Upper lobe of left lung (tissue), 6 donors: ENCODE measurements at regions not wholly inside any gene's neighbourhood (a gene's known extent, or its start where the extent isn't known, plus 50 kb on each side); places are given as distances from the start of the nearest gene placed in this dataset.

ENCODE experiments used
- ATAC-seq, 2 donors: fragments of 200-7000 bp; cut with Tn5 transposase; one replicate each; pipeline ENCODE4 v1.9.1; 2022; ENCODE audit warnings: mild to moderate bottlenecking in 2 of 2, moderate library complexity in 2 of 2; ENCODE audit not compliant: low FRiP score in 2 of 2
- DNase-seq, 2 donors: peaks; one replicate each; pipeline ENCODE4 v3.0.0-alpha.2; 2019 to 2020
- H3K27ac ChIP-seq, 4 donors: fragments of 200-600 bp; sonication (generic); one replicate each; pipeline ENCODE4 v1.5.1; 2016 to 2019
- H3K27me3 ChIP-seq, 4 donors: fragments of 200-600 bp; sonication (generic); one replicate each; pipeline ENCODE4 v1.5.1; 2017 to 2019
- H3K36me3 ChIP-seq, 4 donors: fragments of 200-600 bp; sonication (generic); one replicate each; pipeline ENCODE4 v1.5.1; 2016 to 2019
- H3K4me1 ChIP-seq, 4 donors: fragments of 200-600 bp; sonication (generic); one replicate each; pipeline ENCODE4 v1.5.1; 2018 to 2019
- H3K4me3 ChIP-seq, 4 donors: fragments of 200-600 bp; sonication (generic); one replicate each; pipeline ENCODE4 v1.5.1; 2017 to 2019; ENCODE audit warnings: mild to moderate bottlenecking in 2 of 4, moderate library complexity in 1 of 4
- H3K9me3 ChIP-seq, 4 donors: fragments of 200-600 bp; sonication (generic); one replicate each; pipeline ENCODE4 v1.5.1; 2018 to 2019
- CTCF ChIP-seq, 6 experiments: fragments of 450-650 bp in 4 of 6; fragments of 200-600 bp in 2 of 6; sonication (generic) in 2 of 6; IDR thresholded peaks; one replicate each; pipeline ENCODE4 v1.5.1; 2016 to 2019; ENCODE audit warnings: antibody characterized with exemption in 6 of 6
- EP300 ChIP-seq, 4 donors: sonication (generic); formaldehyde crosslinking; IDR thresholded peaks; one replicate each; pipeline ENCODE4 v1.5.1; 2017; ENCODE audit warnings: antibody characterized with exemption in 4 of 4, control low read depth in 2 of 4
- POLR2A ChIP-seq, 4 donors: fragments of 450-650 bp; IDR thresholded peaks; one replicate each; pipeline ENCODE4 v1.5.1; 2016 to 2017; ENCODE audit warnings: antibody characterized with exemption in 4 of 4, mild to moderate bottlenecking in 2 of 4
- POLR2AphosphoS5 ChIP-seq, 2 donors: sonication (generic); formaldehyde crosslinking; IDR thresholded peaks; one replicate each; pipeline ENCODE4 v1.5.1; 2017; ENCODE audit warnings: antibody characterized with exemption in 2 of 2
- WGBS, 2 donors: methylation state at CpG; one replicate each; pipeline ENCODE4 v1.1.5; 2017 to 2018; 5-methylcytosine and 5-hydroxymethylcytosine counted together
- donor health status: DM: no; HTN: no; CAD: no; lungs with moderate emphysema.
- donor health status: DM: no; HTN: yes; CAD: no; lungs with severe emphysema.

GRCh38 chr2:204251158-204251997, 293.9 kb upstream of the PARD3B start:
- Histone ChIP-seq H3K27ac (no peak overlapping the region), H3K36me3 (no peaks in the 10 kb centered on the region), H3K4me3 (no peak overlapping the region), H3K4me1 (peaks cover 0 to 12% (median 6%) of the 10 kb centered on the region in 4 donors), H3K27me3 (no peaks in the 10 kb centered on the region), H3K9me3 (no peaks in the 10 kb centered on the region)
- DNase-seq (no peak), ATAC-seq (no peak)
- no peak for TF ChIP-seq CTCF (IDR thresholded peaks at IDR 0.05)
- no peak for TF ChIP-seq POLR2AphosphoS5 (IDR thresholded peaks at IDR 0.05)
- no peak for TF ChIP-seq POLR2A (IDR thresholded peaks at IDR 0.05)
- no peak for TF ChIP-seq EP300 (IDR thresholded peaks at IDR 0.05)
- WGBS, 2 donors = 87 to 89% methylated on average over 11 of the region's 11 CpGs

GRCh38 chr2:204251998-204252376, 293.3 kb upstream of the PARD3B start:
- ATAC-seq (no peak), DNase-seq (no peak)
- 76 to 82% methylated on average over 10 to 11 of the region's 11 CpGs for WGBS, 2 donors
- no peak overlapping the region for H3K4me3 ChIP-seq
- H3K4me1 ChIP-seq = peaks cover 0 to 18% (median 6%) of the 10 kb centered on the region in 4 donors
- TF ChIP-seq POLR2A (IDR thresholded peaks at IDR 0.05) = no peak
- TF ChIP-seq EP300 (IDR thresholded peaks at IDR 0.05) = no peak
- TF ChIP-seq CTCF (IDR thresholded peaks at IDR 0.05) = no peak
- TF ChIP-seq POLR2AphosphoS5 (IDR thresholded peaks at IDR 0.05) = no peak
- H3K27me3 ChIP-seq = no peaks in the 10 kb centered on the region
- H3K36me3 ChIP-seq = no peaks in the 10 kb centered on the region
- H3K27ac ChIP-seq = no peak overlapping the region
- H3K9me3 ChIP-seq = no peaks in the 10 kb centered on the region

GRCh38 chr2:204255071-204255470, 290.2 kb upstream of the PARD3B start:
- TF ChIP-seq CTCF (IDR thresholded peaks at IDR 0.05) = no peak
- TF ChIP-seq EP300 (IDR thresholded peaks at IDR 0.05) = no peak
- no peak for TF ChIP-seq POLR2AphosphoS5 (IDR thresholded peaks at IDR 0.05)
- TF ChIP-seq POLR2A (IDR thresholded peaks at IDR 0.05) = no peak
- ATAC-seq (peak in 1 of 2 donors; percentile 12), DNase-seq (no peak)
- WGBS, 2 donors = 49 to 67% methylated on average over 5 of the region's 5 CpGs
- Histone ChIP-seq H3K27me3 (no peaks in the 10 kb centered on the region), H3K9me3 (no peaks in the 10 kb centered on the region), H3K36me3 (no peaks in the 10 kb centered on the region), H3K4me3 (no peak overlapping the region), H3K27ac (no peak overlapping the region), H3K4me1 (peaks cover 0 to 24% (median 6%) of the 10 kb centered on the region in 4 donors)

GRCh38 chr2:204255526-204255925, 289.7 kb upstream of the PARD3B start:
- DNase-seq = peak in 1 of 2 donors; percentile 26
- H3K4me1 ChIP-seq = peaks cover 0 to 24% (median 6%) of the 10 kb centered on the region in 4 donors
- no peaks in the 10 kb centered on the region for H3K27me3 ChIP-seq
- WGBS, 2 donors = 22 to 51% methylated on average over 2 of the region's 2 CpGs
- TF ChIP-seq EP300 (IDR thresholded peaks at IDR 0.05) = peak in 1 of 4 donors; percentile 13
- no peak for TF ChIP-seq CTCF (IDR thresholded peaks at IDR 0.05)
- no peaks in the 10 kb centered on the region for H3K9me3 ChIP-seq
- no peak overlapping the region for H3K27ac ChIP-seq
- H3K4me3 ChIP-seq = no peak overlapping the region
- peak in 1 of 2 donors; percentile 46 for ATAC-seq
- H3K36me3 ChIP-seq = no peaks in the 10 kb centered on the region

GRCh38 chr2:204257781-204258180, 287.5 kb upstream of the PARD3B start:
- Histone ChIP-seq H3K9me3 (no peaks in the 10 kb centered on the region), H3K27me3 (no peaks in the 10 kb centered on the region), H3K36me3 (no peaks in the 10 kb centered on the region), H3K27ac (no peak overlapping the region), H3K4me1 (peaks cover 0 to 24% (median 6%) of the 10 kb centered on the region in 4 donors), H3K4me3 (no peak overlapping the region)
- no peak for TF ChIP-seq POLR2A (IDR thresholded peaks at IDR 0.05)
- no peak for TF ChIP-seq POLR2AphosphoS5 (IDR thresholded peaks at IDR 0.05)
- no peak for TF ChIP-seq CTCF (IDR thresholded peaks at IDR 0.05)
- no peak for TF ChIP-seq EP300 (IDR thresholded peaks at IDR 0.05)
- no peak for ATAC-seq
- no peak for DNase-seq
- WGBS, 2 donors = 92 to 93% methylated on average over 5 of the region's 5 CpGs
